ENCODE measurements at regions not wholly inside any gene's neighbourhood (a gene's known extent, or its start where the extent isn't known, plus 50 kb on each side); places are given as distances from the start of the nearest gene placed in this dataset.

DNA sequence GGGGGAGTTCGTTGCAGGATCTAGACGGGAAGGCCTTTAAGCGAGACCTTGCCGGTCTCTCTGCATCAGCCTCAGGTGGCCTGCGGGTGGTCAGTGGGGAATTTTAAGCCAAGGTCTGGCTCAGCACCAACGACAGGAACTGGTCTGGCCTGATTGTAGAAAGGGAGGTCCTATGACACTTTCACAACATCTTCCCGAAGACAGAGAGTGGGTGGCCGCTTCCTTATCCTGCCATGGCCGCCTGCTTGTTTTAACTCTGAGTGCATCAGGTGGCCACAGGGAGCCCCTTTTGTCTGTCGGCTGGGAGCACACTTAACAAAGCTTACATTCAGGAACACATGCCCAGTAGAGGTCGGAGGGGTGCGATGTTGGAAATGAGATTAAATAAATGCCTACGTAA is 363.7 kb upstream of the MYT1L start:
- DNase-seq (ENCODE audit: low spot score), result no peak

DNA sequence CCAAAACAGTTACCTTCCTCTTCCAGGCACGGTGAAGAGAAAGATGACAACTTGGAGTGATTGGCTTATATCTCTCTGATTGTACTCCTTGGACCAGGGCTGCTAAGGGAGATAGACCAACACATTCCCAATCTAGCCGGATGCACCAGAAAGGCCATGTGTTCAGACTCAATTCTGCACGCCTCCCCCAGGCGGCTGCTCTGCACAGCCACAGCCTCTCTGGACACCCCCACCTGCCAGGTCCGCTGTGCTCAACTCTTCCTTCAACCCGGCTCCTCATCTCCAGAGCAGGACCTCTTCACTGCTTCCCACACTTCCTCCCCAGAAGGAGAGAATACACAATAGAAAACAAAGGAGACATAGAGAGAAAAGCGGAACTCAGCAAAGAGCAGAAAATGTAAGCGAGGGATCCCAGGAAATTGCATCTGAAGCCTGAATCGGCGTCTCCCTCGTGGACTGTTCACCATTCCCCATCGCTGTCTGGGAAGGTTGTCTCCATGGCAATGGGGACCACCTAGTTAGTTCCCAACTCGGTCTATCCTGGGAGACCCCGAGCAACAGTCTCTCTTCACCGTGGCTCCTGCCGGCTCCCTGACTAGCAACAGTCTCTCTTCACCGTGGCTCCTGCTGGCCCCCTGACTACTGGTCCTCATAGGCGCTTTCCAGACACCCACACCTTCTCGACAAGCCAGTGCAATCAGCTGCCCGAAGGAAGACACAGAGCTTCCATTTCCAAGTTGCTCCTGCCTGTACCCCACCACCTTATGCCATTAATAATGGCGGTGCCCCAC is 361.7 kb upstream of the MYT1L start:
- no peak for DNase-seq (ENCODE audit: low spot score)

DNA sequence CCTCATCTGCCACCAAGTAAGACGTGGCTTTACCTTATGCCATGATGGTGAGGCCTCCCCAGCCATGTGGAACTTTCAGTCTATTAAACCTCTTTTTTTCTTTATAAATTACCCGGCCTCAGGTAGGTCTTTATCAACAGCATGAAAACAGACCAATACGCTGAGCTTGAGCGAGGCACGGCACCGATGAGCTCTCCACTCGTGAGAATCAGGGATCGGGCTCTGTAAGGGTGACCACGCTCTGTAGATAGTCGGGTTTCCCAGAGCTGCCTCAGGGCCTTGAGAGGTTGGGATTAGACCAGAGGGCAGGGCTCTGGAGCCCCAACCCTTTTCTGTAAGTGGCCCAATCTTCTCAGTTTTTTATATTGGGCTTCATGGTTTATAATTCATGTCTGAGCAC is 360.3 kb upstream of the MYT1L start:
- no peak for DNase-seq (ENCODE audit: low spot score)

DNA sequence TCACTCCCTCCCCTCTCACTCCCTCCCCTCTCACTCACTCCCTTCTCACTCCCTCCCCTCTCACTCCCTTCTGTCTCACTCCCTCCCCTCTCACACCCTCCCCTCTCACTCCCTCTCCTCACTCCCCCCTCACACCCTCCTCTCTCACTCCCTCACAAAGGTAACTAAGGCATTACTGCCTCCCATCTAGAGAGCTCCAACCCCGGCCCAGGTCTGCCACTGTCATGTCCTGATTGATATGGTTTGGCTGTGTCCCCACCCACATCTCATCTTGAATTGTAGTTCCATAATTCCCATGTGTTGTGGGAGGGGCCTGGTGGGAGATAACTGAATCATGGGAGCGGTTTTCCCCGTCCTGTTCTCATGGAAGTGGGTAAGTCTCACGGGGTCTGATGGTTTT is 359.9 kb upstream of the MYT1L start:
- DNase-seq (ENCODE audit: low spot score), result no peak

DNA sequence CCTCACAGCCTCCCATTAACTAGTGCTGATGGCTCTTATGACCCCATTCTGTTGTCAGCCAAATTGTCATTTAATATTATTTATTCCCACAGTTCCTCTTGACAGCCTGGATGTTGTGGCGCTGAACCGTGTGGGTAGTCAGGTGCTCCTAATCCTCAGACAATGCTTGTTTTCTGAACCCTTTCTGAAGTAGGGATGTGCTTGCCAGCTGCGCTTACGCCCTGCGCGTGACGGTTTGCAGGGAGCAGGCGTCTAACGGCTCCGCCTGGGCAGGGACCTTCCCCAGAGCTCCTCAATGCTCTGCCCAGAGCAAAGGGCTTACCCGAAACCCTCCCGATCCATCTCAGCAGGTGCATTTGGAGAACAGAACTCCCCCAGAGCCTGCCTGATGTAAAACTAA is 358.2 kb upstream of the MYT1L start:
- no peak for DNase-seq (ENCODE audit: low spot score)

DNA sequence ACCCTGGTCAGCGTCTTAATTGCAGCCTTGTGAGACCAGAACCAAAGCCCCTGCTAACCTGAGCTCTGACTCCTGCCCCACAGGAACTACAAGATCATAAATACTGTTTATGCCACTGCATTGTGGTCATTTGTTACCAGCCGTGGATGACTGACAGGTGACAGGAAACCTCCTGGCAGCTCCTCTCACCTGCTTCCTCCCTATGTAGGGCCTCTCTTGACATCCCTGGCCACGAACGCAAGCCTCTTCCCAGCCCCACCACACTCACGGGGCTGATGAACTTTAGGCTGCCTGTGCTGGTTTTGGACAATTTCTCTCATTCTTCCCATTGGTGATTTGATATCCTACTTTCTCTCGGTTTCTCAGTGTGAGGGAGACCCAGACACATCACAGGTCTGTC is 357.2 kb upstream of the MYT1L start:
- no peak for DNase-seq (ENCODE audit: low spot score)

DNA sequence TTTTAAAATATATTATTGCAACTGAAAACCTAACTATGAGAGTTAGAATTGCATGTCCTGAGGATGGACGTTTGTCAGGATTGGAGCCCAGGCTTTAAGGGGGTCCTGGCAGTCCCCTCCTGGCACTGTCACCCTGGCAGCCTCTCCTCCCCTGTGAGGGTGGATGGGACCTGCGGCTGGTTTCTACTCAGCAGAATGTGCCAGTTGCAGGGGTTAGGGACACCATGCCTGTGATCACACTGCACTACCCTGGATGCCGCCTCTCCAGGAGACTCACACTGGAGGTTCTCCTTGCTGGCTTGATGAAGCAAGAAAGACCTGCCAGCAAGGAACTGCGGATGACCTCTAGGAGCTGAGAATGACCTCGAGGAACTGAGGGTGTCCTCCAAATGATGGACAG is 356.7 kb upstream of the MYT1L start:
- DNase-seq (ENCODE audit: low spot score), result no peak

DNA sequence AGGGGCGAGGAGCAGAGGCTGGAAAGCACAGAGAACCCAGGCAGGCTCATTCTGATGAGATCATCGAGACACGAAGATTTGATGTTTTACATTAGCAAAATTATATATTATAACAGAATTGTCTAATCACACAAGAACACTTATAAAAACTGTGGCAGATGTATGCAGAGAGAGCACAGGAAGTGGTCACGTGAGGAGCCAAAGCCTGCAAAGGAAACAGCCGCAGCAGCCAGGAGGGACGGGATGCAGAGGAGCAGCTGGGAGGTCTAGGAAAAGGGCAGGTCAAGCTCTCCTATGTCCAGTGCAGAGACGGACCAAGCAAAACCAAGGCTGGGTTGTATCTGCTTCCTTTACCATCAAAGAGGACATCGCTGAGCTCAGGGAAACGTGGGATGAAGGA is 355.1 kb upstream of the MYT1L start:
- no peak for DNase-seq (ENCODE audit: low spot score)

DNA sequence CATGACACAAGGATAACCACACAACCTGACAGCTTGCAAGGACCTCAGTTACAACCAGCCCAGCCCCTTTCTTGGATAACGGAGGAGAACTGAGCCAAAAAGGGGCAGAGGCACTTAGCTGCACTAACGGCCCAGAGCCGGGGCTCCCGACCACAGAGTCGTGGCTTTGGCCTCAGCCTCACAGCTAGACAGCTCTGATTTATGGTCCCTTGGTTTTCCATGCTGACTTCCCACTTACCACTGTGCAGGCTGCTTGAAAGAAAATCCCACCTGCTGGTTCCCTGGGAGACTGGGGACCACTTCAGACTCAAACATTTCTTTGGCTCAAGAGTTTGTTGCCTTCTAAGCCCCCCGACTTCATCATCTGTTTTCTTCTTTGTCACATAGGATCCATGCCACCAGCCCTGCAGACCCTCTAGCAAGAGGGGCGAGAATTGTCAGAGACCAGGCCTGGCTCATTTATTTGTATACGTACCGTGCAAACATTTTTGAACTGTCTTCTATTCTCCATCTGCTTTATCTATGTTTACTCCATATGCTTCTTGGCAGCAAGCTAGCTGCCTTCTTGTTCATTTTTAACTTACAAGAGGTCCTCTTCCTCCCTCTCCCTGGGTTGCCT is 352.6 kb upstream of the MYT1L start:
- no peak for DNase-seq (ENCODE audit: low spot score)

DNA sequence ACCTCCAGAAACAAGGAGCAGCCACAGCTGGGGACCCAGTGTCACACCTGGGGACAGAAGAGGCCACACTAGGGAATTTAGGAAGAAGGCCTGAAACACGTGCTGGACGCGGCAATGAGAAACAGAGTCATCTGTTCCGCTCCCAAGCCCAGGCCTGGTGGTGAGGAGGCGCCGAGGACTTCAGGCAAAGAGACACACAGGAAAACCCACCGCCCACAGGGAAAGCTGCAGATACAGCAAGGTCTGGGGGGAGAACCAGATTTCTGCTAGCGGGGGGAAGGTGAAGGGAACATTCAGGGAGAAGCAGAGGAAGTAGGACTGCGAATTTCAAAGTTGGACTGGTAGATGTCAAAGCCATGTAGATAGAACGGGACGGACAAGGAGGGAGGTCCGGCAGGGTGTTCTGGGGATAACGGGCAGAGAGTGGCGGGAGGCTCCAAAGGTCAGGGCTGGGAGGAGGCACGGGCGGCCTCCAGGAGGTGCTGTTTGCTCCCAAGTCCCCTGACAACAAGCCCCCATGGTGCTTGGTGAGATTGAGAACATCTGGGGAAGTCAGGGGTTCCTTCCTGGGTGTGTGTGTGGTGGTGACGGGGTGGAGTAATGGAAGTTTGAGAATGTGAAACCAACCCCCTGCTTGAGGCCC is 351.7 kb upstream of the MYT1L start:
- no peak for DNase-seq (ENCODE audit: low spot score)

DNA sequence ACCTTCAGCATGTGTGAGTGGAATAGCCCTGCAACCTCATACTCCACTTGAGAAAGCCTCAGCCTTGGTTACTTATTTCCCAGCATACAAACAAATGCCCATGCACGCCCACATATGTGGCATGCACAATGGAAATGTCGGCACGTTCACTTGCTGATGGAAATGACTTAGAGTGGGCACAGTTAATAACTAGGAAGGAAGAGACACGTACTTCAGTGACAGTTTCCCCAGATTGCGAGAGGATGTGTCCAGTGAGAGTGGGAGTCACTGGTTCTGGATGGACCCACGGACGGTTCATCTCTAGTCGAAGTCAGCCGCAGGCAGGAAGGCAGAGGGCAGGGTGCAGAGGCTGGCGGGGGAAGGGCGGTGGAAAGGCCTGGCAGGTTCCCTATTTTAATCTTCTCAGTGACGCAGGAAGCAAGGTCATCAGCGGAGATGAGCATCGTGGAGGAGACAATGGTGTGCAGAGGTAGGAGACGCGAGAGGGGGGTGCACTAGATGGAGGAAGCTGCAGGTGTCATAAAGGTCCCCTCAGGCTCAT is 350.7 kb upstream of the MYT1L start:
- DNase-seq (ENCODE audit: low spot score), result no peak

DNA sequence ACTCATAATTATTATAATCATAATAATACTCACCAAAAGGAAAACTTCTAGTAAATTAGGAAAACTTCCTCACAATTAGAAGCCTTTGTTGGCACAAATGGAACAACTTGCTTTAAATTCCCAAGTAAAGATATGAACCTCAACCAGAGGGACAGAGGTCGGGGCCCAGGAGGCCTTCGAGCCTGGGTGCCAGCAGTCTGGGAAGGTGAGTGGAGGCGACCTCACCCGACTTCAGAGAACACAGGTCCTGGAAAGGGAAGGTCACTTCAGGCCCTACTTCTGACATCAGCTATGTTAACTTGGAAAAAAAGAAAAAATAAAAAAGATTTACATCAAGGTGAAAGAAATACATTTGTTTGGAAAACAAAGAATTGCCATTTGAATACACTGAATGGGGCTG is 350.0 kb upstream of the MYT1L start:
- DNase-seq (ENCODE audit: low spot score), result no peak

DNA sequence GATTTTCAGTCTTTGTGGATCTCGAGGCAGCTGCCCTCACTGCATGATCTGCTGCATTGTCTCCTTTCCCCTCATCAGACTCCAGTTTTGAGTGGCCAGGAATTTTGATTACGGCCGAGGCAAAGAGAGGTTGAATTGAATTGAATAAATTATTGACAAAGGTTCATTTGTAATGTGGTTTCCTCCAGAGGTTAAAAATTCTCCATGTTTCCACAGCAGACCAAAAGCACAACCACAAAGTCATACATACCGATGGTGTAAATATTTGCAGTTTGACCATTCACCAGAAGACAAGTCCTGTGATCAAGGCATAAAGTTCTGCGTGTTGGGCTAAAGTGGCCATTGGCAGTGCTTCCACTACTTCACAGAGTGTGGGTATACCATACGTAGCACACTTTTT is 343.8 kb upstream of the MYT1L start:
- DNase-seq (ENCODE audit: low spot score), result no peak

DNA sequence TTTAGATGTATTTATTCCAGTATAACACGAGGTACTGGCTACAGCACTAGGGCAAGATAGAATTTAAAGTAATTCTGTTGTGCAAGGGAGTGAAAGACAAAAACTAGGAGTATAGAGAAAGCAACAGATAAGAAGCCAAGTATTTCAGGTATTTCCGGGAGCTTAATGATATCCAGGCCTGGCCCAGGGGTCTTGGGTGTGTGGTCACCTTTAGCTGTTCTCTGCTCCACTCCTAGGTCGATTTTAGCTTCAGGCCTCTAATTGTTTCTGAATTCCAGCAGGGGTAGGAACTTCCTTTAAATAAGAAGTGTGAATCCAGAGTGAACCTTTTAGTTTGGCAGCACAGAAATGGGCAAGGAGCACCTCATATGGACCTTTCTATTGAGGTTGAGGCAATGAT is 342.3 kb upstream of the MYT1L start:
- DNase-seq (ENCODE audit: low spot score), result no peak

DNA sequence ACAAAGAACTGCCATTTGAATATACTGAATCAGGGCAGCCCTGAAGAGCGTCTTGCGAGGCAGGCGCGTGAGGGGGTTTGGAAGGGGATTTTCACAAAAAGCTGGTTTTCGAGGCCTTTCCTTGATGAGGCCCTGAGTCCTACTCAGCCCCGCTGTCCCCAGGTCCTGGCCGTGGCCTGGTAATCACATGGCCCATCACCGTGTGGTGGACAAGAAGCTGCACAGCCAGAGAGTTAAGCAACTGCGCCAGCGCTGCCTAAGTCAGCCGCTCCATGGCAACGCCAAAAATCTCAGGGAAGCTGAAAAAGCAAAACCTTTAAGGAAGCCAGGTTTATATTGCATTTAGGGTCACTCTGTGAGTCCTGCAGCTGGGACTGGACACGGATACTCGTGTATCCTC is 341.2 kb upstream of the MYT1L start:
- no peak for DNase-seq (ENCODE audit: low spot score)

DNA sequence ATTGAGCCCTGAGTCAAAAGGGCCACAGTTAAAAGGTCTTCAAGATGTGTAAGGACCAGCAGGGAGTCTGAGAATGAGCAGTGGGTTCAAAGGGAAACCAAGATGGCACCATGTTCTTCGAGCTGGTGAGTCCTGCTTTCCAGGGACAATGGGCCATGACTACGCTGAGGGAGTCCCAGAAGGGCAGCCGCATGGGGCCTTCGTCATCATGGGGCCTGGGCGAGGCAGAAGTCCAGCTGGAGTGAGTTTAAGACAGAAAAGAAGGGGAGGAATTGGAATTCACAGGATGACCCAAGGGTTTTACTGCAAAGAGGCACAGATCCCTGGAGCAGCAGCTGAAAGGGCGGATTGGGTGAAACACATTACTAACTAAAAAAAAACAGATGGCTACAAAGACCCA is 340.8 kb upstream of the MYT1L start:
- peak; percentile 21 for DNase-seq (ENCODE audit: low spot score)

DNA sequence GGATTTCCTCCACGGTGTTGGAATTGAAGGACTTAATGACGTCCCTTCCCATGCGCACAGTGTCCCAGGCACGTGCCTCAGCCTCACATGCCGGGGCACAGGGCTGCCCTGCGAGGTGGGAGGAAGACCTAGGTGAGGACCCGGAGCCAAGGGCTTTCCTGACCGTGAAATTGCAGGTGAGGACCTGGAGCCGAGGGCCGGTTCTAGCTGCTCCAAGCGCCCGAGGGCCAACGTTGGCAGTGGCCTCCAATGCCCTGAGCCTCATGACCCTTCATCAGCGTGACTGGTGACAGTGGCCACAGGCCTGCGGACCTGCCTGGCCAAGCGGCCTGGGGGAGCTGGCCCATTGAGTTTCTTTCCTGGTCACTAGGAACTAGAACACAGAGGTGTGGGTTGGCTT is 338.2 kb upstream of the MYT1L start:
- no peak for DNase-seq (ENCODE audit: low spot score)

DNA sequence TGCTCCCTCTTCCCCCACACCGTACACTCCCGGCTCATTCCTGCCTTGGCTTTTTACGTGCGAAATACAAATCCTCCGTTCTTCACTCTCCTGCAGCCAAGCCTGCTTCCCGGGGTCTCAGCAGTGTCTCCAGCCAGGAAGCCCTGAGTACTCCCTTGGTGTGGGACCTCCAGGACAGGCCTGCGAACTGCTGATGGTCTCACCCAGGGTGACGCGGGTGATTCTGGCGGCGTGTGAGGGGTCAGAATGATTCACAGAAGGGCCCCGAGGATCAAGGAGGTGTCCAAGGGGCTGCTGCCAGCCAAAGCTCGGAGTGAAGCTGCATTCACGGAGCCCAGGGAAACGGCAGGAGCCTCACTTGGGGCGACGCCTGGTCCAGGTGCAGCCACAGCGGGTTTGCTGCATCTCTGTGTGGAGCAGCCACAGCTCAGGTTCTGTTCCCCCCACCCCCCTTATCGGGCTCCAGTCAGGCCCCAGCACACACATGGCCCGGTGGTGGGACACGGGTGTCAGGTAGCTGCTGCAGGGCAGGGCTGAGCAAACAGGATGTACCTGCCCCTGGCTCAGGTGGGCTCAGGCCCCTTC is 337.7 kb upstream of the MYT1L start:
- DNase-seq (ENCODE audit: low spot score), result no peak

DNA sequence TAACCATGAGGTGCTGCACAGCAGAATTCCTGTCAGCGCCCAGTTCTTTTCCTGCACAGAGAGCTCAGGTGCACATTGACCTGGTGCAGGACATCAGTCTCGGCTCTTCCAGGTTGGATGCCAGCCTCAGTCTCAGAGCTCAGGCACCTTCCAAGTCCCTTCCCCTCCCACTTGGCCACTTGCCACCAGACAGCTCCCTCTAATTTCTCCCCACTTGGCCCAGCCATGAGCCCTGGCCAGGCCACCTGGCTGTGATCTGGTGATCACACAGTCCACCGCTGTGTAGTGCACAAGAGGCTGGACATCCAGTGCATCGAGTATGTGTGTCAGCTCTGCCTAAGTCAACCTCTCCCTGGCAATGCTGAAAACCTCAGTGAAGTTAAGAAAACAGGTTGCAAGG is 336.6 kb upstream of the MYT1L start:
- no peak for DNase-seq (ENCODE audit: low spot score)

DNA sequence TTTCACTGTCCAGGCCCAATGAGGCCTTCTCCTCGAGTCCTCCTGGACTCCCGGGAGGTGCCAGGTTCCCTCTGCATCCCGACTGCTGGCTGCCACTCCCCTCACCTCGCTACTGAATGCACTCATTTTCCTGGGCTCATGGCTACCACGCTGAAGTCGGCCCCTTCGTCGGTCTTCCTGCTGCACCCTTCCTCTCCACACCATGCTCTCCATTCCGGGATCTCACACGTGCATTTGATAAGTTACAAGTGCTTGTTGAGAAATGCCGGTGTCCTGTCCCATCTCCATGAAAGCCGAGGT is 334.7 kb upstream of the MYT1L start:
- no peak for DNase-seq (ENCODE audit: low spot score)

DNA sequence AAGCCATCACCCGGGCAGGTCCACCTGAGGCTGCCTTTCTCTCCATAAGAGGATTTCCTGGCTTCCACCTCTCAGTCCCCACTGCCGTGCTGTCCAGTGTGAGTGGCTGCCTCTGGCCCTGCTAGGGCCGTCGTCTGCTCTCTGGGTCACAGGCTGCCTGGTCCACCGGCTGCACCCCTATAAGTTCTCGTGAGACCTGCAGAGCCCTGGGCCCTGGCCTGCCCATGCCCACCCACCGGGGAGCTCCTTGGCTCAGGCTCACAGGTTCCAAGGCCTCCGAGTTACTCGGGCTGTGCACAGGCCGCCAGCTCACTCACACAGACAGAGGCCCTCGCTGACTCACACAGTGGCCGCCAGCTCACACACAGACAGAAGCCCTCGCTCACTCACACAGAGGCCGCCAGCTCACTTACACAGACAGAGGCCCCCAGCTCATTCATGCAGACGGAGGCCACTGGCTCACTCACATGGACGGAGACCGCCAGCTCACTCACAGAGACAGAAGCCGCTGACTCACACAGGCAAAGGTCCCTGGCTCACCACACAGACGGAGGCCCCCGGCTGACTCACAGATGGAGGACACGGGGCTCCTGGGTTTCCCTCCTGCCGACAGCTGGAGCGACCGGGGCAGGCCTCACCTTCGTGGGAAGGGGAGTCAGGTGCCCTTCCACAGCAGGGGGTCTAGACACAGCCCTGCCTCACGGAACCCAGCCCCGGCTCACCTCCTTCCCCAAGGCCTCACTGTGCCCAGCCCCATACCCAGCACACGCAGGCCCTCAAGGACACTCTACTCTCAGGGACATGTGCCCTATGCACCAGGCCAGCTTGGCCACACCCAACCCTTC is 334.1 kb upstream of the MYT1L start:
- DNase-seq (ENCODE audit: low spot score), result no peak

DNA sequence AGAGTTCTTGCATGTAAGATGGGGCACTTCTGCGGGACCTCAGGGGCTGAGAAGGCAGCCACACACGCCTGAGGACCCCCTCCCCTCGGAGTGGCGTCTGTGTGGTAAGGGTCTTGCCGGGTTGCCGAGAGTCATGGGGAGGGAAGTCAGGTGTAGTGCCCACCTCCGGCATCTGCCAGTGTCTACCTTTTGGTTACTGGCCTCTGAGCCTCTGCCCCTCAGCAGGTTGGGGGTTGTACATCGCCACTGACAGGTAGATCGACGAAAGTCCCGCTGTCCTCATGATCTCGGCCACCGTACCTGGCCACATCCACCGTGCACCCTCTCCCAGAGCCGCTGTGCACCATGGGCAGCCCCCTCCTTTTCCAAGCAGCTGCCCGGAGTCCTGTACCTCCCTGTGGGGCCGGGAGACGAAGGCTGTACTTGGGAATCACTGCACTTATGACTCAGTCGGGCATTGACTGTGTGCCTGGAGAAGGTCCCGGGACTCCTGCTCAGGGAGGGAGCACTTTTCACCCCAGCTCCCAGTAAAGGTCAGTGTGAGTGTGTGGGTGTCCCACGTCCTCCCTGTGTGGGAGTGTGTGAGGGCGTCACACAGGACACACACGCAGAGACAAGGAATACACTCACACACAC is 332.4 kb upstream of the MYT1L start:
- no peak for DNase-seq (ENCODE audit: low spot score)
